GM21447 (cell line): ENCODE measurements at regions not wholly inside any gene's neighbourhood (a gene's known extent, or its start where the extent isn't known, plus 50 kb on each side); places are given as distances from the start of the nearest gene placed in this dataset.

Source experiments
- ATAC-seq: cut with Tn5 transposase; IDR thresholded peaks from one replicate; pipeline ENCODE4 v1.9.1; 2021; ENCODE audit not compliant: unreplicated experiment

GRCh38 chr4:10336471-10336870 lies 120.8 kb downstream of the ZNF518B start:
- no peak for ATAC-seq

GRCh38 chr4:10335050-10335449 lies 122.2 kb downstream of the ZNF518B start:
- no peak for ATAC-seq

GRCh38 chr4:10334506-10335028 lies 122.7 kb downstream of the ZNF518B start:
- no peak for ATAC-seq

- ATAC-seq, result no peak
These were observed 123.3 kb downstream of the ZNF518B start for GRCh38 chr4:10333942-10334341.

- no peak for ATAC-seq
These were observed 131.2 kb downstream of the ZNF518B start for GRCh38 chr4:10326075-10326474.

GRCh38 chr4:10321931-10322330 lies 135.3 kb downstream of the ZNF518B start:
- no peak for ATAC-seq

GRCh38 chr4:10320130-10320529 lies 137.1 kb downstream of the ZNF518B start:
- ATAC-seq, result no peak

GRCh38 chr4:10317345-10317744 lies 139.9 kb downstream of the ZNF518B start:
- ATAC-seq, result no peak

- no peak for ATAC-seq
These were observed 140.4 kb downstream of the ZNF518B start for GRCh38 chr4:10316851-10317250.

GRCh38 chr4:10315638-10316037 lies 141.6 kb downstream of the ZNF518B start:
- no peak for ATAC-seq

- no peak for ATAC-seq
These were observed 144.7 kb downstream of the ZNF518B start for GRCh38 chr4:10312568-10312967.

GRCh38 chr4:10311939-10312338 lies 145.3 kb downstream of the ZNF518B start:
- ATAC-seq, result no peak

GRCh38 chr4:10305816-10306215 lies 151.4 kb downstream of the ZNF518B start:
- ATAC-seq, result no peak

- ATAC-seq, result no peak
These were observed 153.9 kb downstream of the ZNF518B start for GRCh38 chr4:10303291-10303690.

- ATAC-seq, result no peak
These were observed 155.1 kb downstream of the ZNF518B start for GRCh38 chr4:10302096-10302495.

GRCh38 chr4:10299601-10300000 lies 157.6 kb downstream of the ZNF518B start:
- no peak for ATAC-seq

- no peak for ATAC-seq
These were observed 158.5 kb downstream of the ZNF518B start for GRCh38 chr4:10298681-10299080.

GRCh38 chr4:10296730-10297129 lies 160.5 kb downstream of the ZNF518B start:
- ATAC-seq, result no peak

GRCh38 chr4:10295301-10295700 lies 161.9 kb downstream of the ZNF518B start:
- ATAC-seq, result no peak

- no peak for ATAC-seq
These were observed 167.7 kb downstream of the ZNF518B start for GRCh38 chr4:10289538-10289906.

- ATAC-seq, result no peak
These were observed 168.2 kb downstream of the ZNF518B start for GRCh38 chr4:10288830-10289537.

- no peak for ATAC-seq
These were observed 168.4 kb upstream of the WDR1 start for GRCh38 chr4:10285028-10285427.

GRCh38 chr4:10283761-10284160 lies 167.2 kb upstream of the WDR1 start:
- ATAC-seq, result no peak
